Loucy (cell line): ENCODE measurements at regions not wholly inside any gene's neighbourhood (a gene's known extent, or its start where the extent isn't known, plus 50 kb on each side); places are given as distances from the start of the nearest gene placed in this dataset.

ENCODE experiments used
- H2AFZ ChIP-seq: fragments of 200-600 bp; sonication (generic); 2 replicates; pipeline ENCODE4 v1.6.0; 2016; ENCODE audit warnings: antibody characterized with exemption, mild to moderate bottlenecking, low read length, moderate library complexity
- H3F3A ChIP-seq: fragments of 200-600 bp; 2 replicates; pipeline ENCODE4 v1.6.0; 2016; ENCODE audit warnings: antibody characterized with exemption, low read depth, mild to moderate bottlenecking
- H3K27me3 ChIP-seq: fragments of 200-600 bp; sonication (generic); 2 replicates; pipeline ENCODE4 v1.6.1; 2014; ENCODE audit warnings: low read length, mild to moderate bottlenecking; ENCODE audit not compliant: insufficient read depth, poor library complexity, severe bottlenecking
- H3K36me3 ChIP-seq: fragments of 200-600 bp; sonication (generic); 2 replicates; pipeline ENCODE4 v1.6.1; 2016; ENCODE audit warnings: low read length; ENCODE audit not compliant: insufficient read depth
- H3K4me1 ChIP-seq: fragments of 200-600 bp; sonication (generic); 2 replicates; pipeline ENCODE4 v1.5.1; 2014; ENCODE audit warnings: low read length, mild to moderate bottlenecking; ENCODE audit not compliant: insufficient read depth, poor library complexity, severe bottlenecking
- H3K4me2 ChIP-seq: fragments of 200-600 bp; sonication (generic); 2 replicates; pipeline ENCODE4 v1.6.0; 2014; ENCODE audit warnings: antibody characterized with exemption, low read length, low read depth, mild to moderate bottlenecking; ENCODE audit not compliant: poor library complexity, severe bottlenecking
- H3K4me3 ChIP-seq: fragments of 200-600 bp; sonication (generic); 2 replicates; pipeline ENCODE4 v1.5.1; 2014; ENCODE audit warnings: low read length, mild to moderate bottlenecking, mixed read lengths; ENCODE audit not compliant: poor library complexity, severe bottlenecking
- H3K79me2 ChIP-seq: fragments of 200-600 bp; sonication (generic); 2 replicates; pipeline ENCODE4 v1.6.1; 2014; ENCODE audit warnings: low read length; ENCODE audit not compliant: insufficient read depth
- H3K9ac ChIP-seq: fragments of 200-600 bp; sonication (generic); 2 replicates; pipeline ENCODE4 v1.6.0; 2014; ENCODE audit warnings: mild to moderate bottlenecking, low read depth, low read length, moderate library complexity; ENCODE audit not compliant: poor library complexity, severe bottlenecking
- H3K9me2 ChIP-seq: fragments of 200-600 bp; sonication (generic); replicated peaks from 2 replicates; pipeline ENCODE4 v1.6.1; 2016; ENCODE audit warnings: low read depth, low read length, mixed read lengths
- H3K9me3 ChIP-seq: fragments of 200-600 bp; sonication (generic); 2 replicates; pipeline ENCODE4 v1.6.1; 2014; ENCODE audit warnings: mild to moderate bottlenecking, antibody characterized with exemption, low read length, low read depth; ENCODE audit not compliant: insufficient read depth
- H4K20me1 ChIP-seq: fragments of 200-600 bp; sonication (generic); 2 replicates; pipeline ENCODE4 v1.6.0; 2014; ENCODE audit warnings: antibody characterized with exemption, low read length, mild to moderate bottlenecking; ENCODE audit not compliant: insufficient read depth, poor library complexity, severe bottlenecking
- EZH2phosphoT487 ChIP-seq: fragments of 200-600 bp; IDR thresholded peaks from 2 replicates; pipeline ENCODE4 v1.6.1; 2018; ENCODE audit warnings: antibody characterized with exemption, mild to moderate bottlenecking, moderate library complexity, borderline replicate concordance
- TF ChIP-seq, protein P1 (sequence below): fragments of 200-600 bp; sonication (generic); conservative IDR thresholded peaks from 2 replicates; pipeline ENCODE4 v1.5.1; 2014; ENCODE audit warnings: mild to moderate bottlenecking, antibody characterized with exemption, low read length

DNA sequence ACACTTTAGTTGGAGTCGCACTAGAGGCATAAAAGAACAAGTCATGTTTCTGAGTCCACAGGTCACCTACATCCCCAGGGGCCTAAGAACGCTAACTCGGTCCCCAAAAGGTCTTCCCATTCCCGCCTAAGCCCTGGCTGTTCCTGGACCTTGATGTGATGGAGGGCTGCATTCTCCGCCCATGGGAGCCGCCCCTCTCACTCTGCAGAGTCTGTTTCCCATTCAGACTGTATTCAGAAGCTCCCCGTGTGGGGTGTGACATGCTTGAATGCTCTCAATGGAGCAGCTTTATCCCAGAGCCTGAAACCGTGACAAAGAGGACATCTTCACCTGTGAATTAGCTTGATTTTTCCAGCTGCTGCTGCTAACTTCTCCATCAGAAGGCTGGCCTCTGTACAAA is 319.0 kb upstream of the KLHL29 start:
- Histone ChIP-seq H3K9ac (no peak overlapping the region), H3K27me3 (no peaks in the 10 kb centered on the region), H3K36me3 (no peaks in the 10 kb centered on the region), H3K4me3 (no peak overlapping the region), H2AFZ (no peak overlapping the region), H3F3A (no peaks in the 10 kb centered on the region), H3K79me2 (no peaks in the 10 kb centered on the region), H3K9me3 (no peaks in the 10 kb centered on the region), H4K20me1 (no peaks in the 10 kb centered on the region), H3K4me2 (no peak overlapping the region), H3K9me2 (no peaks in the 10 kb centered on the region), H3K4me1 (no peaks in the 10 kb centered on the region)
- TF ChIP-seq, protein P1, sequence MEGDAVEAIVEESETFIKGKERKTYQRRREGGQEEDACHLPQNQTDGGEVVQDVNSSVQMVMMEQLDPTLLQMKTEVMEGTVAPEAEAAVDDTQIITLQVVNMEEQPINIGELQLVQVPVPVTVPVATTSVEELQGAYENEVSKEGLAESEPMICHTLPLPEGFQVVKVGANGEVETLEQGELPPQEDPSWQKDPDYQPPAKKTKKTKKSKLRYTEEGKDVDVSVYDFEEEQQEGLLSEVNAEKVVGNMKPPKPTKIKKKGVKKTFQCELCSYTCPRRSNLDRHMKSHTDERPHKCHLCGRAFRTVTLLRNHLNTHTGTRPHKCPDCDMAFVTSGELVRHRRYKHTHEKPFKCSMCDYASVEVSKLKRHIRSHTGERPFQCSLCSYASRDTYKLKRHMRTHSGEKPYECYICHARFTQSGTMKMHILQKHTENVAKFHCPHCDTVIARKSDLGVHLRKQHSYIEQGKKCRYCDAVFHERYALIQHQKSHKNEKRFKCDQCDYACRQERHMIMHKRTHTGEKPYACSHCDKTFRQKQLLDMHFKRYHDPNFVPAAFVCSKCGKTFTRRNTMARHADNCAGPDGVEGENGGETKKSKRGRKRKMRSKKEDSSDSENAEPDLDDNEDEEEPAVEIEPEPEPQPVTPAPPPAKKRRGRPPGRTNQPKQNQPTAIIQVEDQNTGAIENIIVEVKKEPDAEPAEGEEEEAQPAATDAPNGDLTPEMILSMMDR = no peak
- no peak for TF ChIP-seq EZH2phosphoT487

GRCh38 chr2:23066686-23067085 is 318.3 kb upstream of the KLHL29 start:
- Histone ChIP-seq H3K9ac (no peak overlapping the region), H3K27me3 (no peaks in the 10 kb centered on the region), H3K4me2 (no peak overlapping the region), H3K36me3 (no peaks in the 10 kb centered on the region), H3K9me2 (no peaks in the 10 kb centered on the region), H3F3A (no peaks in the 10 kb centered on the region), H3K4me1 (no peaks in the 10 kb centered on the region), H3K4me3 (no peak overlapping the region), H3K79me2 (no peaks in the 10 kb centered on the region), H4K20me1 (no peaks in the 10 kb centered on the region), H3K9me3 (no peaks in the 10 kb centered on the region), H2AFZ (no peak overlapping the region)
- no peak for TF ChIP-seq EZH2phosphoT487
- TF ChIP-seq, protein P1 = no peak

GRCh38 chr2:23069156-23069555 is 315.8 kb upstream of the KLHL29 start:
- Histone ChIP-seq H3F3A (no peaks in the 10 kb centered on the region), H3K4me2 (no peak overlapping the region), H3K4me1 (no peaks in the 10 kb centered on the region), H3K9me2 (no peaks in the 10 kb centered on the region), H3K79me2 (no peaks in the 10 kb centered on the region), H3K9ac (no peak overlapping the region), H3K9me3 (no peaks in the 10 kb centered on the region), H3K4me3 (no peak overlapping the region), H4K20me1 (no peaks in the 10 kb centered on the region), H2AFZ (no peak overlapping the region), H3K36me3 (no peaks in the 10 kb centered on the region), H3K27me3 (no peaks in the 10 kb centered on the region)
- TF ChIP-seq EZH2phosphoT487 = no peak
- TF ChIP-seq, protein P1 = no peak
